ENCODE measurements at regions not wholly inside any gene's neighbourhood (a gene's known extent, or its start where the extent isn't known, plus 50 kb on each side); places are given as distances from the start of the nearest gene placed in this dataset.

- no peak for TF ChIP-seq POLR2AphosphoS5 (IDR thresholded peaks at IDR 0.05; ENCODE audit: borderline replicate concordance, low read depth, low read length)
- TF ChIP-seq EZH2 (IDR thresholded peaks at IDR 0.05) = no peak
Observed at GRCh38 chr10:78441010-78441409, 407.3 kb downstream of the RPS24 start.

All from SK-N-MC (cell line).